ENCODE measurements at regions not wholly inside any gene's neighbourhood (a gene's known extent, or its start where the extent isn't known, plus 50 kb on each side); places are given as distances from the start of the nearest gene placed in this dataset.
A peak's percentile ranks its signal among the peaks of the same experiment; 100 is the strongest.
"Not testable (repeated sequence)": the region's sequence is repeated elsewhere in the genome, so short reads cannot be mapped to it uniquely, and the experiment has no call there.

DNA sequence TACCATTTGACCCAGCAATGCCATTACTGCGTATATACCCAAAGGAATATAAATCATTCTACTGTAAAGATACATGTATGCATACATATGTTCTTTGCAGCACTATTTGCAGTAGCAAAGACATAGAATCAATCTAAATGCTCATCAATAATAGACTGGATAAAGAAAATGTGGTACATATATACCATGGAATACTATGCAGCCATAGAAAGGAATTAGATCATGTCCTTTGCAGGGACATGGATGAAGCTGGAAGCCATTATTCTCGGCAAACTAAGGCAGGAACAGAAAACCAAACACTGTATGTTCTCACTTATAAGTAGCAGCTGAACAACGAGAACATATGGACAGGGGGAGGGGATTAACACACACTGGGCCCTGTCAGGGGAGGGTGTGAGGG, 54.8 kb upstream of the ZNF30 start:
- DNase-seq (ENCODE audit: low read depth in 2 of 2) = not testable (repeated sequence)

DNA sequence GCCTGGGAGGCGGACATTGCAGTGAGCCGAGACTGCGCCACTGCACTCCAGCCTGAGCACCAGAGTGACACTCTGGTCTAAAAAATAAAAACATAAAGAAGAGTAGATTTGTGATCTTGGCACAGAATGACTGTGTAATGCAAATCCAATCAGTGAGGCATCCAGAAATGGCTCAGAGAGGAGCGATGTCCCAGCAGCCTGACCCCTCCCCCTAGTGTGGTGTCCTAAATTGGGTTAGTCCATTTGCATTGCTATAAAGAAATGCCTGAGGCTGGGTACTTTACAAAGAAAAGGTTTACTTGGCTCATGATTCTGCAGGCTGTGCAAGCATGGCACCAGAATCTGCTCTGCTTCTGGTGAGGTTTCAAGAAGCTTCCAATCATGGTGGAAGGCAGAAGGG, 59.1 kb upstream of the ZNF30 start:
- DNase-seq (ENCODE audit: low read depth in 2 of 2) = no peak

- DNase-seq (ENCODE audit: low read depth in 2 of 2) = not testable (repeated sequence)
Observed at GRCh38 chr19:34865225-34865624, 61.5 kb upstream of the ZNF30 start.

DNA sequence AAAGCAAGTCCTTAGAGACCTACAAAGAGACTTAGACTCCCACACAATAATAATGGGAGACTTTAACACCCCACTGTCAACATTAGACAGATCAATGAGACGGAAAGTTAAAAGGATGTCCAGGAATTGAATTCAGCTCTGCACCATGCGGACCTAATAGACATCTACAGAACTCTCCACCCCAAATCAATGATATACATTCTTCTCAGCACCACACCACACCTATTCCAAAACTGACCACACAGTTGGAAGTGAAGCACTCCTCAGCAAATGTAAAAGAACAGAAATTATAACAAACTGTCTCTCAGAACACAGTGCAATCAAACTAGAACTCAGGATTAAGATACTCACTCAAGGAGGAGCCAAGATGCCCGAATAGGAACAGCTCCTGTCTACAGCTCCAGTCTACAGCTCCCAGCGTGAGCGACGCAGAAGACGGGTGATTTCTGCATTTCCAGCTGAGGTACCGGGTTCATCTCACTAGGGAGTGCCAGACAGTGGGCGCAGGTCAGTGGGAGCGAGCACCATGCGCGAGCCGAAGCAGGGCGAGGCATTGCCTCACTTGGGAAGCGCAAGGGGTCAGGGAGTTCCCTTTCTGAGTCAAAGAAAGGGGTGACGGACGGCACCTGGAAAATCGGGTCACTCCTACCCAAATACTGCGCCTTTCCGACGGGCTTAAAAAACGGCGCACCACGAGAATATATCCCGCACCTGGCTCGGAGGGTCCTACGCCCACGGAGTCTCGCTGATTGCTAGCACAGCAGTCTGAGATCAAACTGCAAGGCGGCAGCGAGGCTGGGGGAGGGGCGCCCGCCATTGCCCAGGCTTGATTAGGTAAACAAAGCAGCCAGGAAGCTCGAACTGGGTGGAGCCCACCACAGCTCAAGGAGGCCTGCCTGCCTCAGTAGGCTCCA, 66.6 kb upstream of the ZNF30 start:
- not testable (repeated sequence) for DNase-seq (ENCODE audit: low read depth in 2 of 2)

GRCh38 chr19:34859325-34859724, 67.4 kb upstream of the ZNF30 start:
- DNase-seq (ENCODE audit: low read depth in 2 of 2) = not testable (repeated sequence)

DNA sequence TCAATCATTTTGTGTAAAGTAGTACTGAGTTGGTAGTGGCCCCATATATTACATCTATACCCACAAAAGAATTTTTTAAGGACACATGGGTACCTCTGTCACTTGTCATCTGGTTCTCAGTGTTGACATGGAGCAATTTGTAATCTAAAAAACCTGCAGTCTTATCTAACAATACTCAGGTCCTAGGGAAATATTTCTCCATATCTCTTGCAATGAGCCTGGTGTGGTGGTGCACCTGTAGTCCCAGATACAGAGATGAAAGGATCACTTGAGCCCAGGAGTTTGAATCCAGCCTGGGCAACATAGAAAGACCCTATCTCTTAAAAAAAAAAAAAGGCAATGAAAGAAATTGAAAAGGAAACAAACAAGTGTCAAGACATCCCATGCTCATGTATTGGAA, 70.7 kb upstream of the ZNF30 start:
- no peak for DNase-seq (ENCODE audit: low read depth in 2 of 2)

DNA sequence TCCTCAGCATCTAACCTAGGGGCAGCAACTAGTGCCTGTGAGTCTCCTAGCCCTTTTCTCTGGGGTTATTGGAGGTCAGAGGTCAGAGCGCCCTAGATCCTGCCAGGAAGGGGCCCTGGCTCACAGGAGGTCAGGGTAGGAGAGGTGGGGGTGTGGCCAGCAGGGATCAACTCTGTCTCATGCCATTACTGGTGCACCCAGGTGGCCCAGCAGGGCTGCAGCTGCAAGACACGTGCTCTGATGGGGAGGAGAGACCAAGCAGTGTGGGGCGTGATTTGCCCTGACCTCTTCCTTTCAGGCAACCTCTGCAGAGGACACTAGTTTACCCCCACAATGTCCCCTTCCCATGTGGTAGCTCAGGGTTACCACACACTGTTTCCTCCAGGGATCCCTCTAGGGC, 73.3 kb upstream of the ZNF30 start:
- DNase-seq (ENCODE audit: low read depth in 2 of 2) = no peak

DNA sequence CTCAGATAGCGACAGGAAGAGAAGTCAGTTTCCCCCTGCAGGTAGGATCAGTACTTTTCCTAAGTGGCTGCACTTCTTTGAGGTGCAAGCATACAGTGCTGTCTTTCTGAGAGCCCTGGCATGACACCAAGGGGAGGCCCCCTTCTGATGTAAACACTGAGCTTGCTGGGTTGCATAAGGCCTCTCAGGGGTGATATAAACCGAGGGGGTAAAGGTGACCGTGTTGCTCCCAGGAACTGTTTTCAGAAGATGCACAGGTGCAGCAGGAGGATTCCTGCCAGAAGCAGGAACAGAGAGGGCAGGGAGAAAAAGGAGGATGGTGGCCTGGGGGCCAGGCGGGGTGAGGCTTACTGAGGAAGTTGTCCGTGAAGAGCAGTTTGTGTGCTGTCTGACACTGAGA, 74.0 kb upstream of the ZNF30 start:
- DNase-seq (ENCODE audit: low read depth in 2 of 2) = no peak

DNA sequence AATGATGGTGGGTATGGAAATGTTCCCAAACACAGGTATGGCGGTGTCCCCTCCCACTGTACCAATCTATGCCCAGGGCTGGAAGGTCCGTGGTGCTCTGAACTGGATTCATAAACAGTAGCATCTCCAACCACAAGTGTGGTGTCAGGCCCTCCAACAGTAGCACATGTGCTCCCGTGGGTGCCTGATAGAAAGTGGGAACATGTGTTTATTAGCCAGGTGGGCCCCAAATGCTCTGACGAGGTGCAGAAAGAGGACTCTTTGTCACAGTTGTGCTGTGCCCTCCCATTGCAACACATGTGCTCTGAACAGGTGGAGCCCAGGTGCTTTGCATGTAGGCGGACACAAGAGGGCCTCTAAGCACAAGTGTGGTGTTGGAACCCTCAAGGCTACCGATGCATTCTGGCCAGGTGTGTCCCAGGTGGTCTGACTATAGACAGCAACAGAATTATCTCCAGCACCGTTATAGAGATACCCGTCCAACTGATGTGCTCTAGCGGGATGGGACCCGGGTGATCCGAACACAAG, 75.4 kb upstream of the ZNF30 start:
- no peak for DNase-seq (ENCODE audit: low read depth in 2 of 2)

DNA sequence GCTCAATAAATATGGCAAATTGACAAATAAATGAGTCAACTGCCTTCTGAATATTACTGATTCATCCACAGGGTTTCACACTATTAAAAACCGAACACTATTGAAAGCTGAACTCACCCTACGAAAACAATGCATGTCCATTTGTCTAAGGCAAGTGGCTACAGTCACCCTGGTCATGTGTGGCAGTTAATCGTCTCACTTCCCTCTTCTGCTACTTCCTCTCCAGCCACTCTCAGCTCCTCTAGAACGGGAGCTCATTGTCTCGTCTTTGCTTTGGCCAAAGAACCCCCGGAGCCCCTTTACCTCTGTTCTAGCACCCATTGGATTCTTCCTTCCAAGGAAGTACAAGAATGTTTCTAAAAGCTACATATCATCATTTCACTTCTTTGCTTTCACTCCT, 74.4 kb upstream of the ZNF599 start:
- no peak for DNase-seq (ENCODE audit: low read depth in 2 of 2)

- DNase-seq (ENCODE audit: low read depth in 2 of 2) = no peak
Observed at GRCh38 chr19:34844277-34844676, 71.3 kb upstream of the ZNF599 start.

DNA sequence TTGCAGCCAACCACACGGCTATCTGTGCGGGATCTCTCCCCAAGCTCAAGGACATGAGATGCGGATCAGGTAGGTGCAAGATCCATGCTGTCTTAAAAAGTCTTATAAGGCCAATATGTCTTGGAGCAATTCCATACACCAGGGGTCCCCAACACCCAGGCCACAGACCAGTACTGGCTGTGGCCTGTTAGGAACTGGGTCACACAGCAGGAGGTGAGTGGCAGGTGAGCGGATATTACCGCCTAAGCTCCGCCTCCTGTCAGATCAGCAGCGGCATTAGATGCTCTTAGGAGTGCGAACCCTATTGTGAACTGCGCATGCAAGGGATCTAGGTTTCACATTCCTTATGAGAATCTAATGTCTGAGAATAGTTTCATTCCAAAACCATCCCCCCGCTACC, 68.8 kb upstream of the ZNF599 start:
- DNase-seq (ENCODE audit: low read depth in 2 of 2) = no peak

GRCh38 chr19:34838753-34839431, 65.9 kb upstream of the ZNF599 start:
- peak; percentile 4 to 39 for DNase-seq (ENCODE audit: low read depth in 2 of 2)

DNA sequence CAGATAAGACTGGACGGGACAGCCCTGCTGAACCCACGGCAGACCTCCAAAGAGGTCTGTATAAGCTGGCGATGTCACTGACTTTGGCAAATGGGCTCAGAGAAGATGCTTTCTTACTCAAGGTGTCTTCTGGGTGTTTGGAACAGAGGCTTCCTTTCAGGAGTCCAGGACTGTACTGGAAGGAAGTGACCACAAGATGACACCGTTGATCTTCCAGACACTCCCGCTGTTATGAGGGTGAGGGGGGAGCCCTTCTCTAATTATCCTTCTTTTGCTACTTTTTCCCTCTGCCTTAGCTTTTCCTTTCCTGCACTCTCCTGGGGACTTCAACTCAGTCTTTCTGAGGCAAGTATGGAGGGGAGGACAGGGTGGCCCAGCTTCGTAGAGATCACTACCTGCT, 65.2 kb upstream of the ZNF599 start:
- DNase-seq (ENCODE audit: low read depth in 2 of 2) = no peak

GRCh38 chr19:34837262-34837661, 64.2 kb upstream of the ZNF599 start:
- DNase-seq (ENCODE audit: low read depth in 2 of 2) = no peak

- no peak for DNase-seq (ENCODE audit: low read depth in 2 of 2)
Observed at GRCh38 chr19:34835631-34836351, 62.8 kb upstream of the ZNF599 start.

DNA sequence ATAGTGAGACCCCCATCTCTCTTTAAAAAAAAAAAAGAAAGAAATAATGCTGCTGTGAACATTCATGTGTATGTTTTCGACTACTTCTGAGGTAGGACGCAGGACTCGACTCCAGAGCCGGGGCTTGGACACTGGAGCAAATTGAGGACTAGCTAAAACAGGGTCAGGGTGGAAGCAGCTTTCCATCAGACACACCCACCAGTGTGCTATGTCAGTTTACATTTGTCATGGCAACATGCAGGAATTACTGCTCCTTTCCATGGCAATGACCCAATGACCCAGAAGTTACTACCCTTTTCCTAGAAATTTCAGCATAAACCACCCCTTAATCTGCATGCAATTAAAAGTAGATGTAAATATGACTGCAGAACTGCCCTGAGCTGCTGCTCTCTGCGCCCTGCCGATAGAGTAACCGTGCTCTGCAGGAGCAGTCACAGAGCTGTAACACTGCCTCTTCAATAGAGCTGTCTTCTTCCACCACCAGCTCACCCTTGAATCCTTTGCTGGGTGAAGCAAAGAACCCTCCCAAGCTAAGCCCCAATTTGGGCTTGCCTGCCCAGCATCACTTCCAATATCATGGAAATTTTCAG, 61.6 kb upstream of the ZNF599 start:
- DNase-seq (ENCODE audit: low read depth in 2 of 2) = no peak

GRCh38 chr19:34832581-34833112, 59.6 kb upstream of the ZNF599 start:
- DNase-seq (ENCODE audit: low read depth in 2 of 2) = no peak

- no peak for DNase-seq (ENCODE audit: low read depth in 2 of 2)
Observed at GRCh38 chr19:34831714-34832113, 58.7 kb upstream of the ZNF599 start.

DNA sequence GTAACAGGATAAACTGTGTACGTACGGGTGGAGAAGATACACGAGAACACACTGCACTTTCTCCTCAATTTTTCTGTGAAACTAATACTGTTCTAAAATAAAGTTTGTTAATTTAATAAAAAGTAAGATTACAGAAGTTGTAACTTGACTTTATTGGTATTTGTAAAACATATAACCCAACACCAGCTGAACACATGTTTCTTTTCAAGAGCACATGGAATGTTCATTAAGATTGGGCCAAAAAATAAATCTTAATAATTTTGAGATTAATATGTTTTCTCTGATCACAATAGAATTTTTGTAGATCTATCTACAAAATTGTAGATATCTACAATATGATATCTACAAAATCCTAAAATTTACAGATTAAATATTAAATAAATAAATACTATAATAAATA, 55.1 kb upstream of the ZNF599 start:
- DNase-seq (ENCODE audit: low read depth in 2 of 2) = no peak

GRCh38 chr19:34825212-34825611, 52.2 kb upstream of the ZNF599 start:
- no peak for DNase-seq (ENCODE audit: low read depth in 2 of 2)

- no peak for DNase-seq (ENCODE audit: low read depth in 2 of 2)
Observed at GRCh38 chr19:34824686-34825085, 51.7 kb upstream of the ZNF599 start.

Data from stimulated activated CD4-positive, alpha-beta T cell treated with anti-CD3 and anti-CD28 coated beads, Interleukin-15, amount 100 ng/mL, for 48 hours (primary cell).